GM19467 (cell line): ENCODE measurements at regions not wholly inside any gene's neighbourhood (a gene's known extent, or its start where the extent isn't known, plus 50 kb on each side); places are given as distances from the start of the nearest gene placed in this dataset.
"Not testable (repeated sequence)": the region's sequence is repeated elsewhere in the genome, so short reads cannot be mapped to it uniquely, and the experiment has no call there.

Experiments used
- ATAC-seq: cut with Tn5 transposase; IDR thresholded peaks from one replicate; pipeline ENCODE4 v1.9.1; 2021; ENCODE audit warnings: mild to moderate bottlenecking, moderate library complexity; ENCODE audit not compliant: unreplicated experiment

DNA sequence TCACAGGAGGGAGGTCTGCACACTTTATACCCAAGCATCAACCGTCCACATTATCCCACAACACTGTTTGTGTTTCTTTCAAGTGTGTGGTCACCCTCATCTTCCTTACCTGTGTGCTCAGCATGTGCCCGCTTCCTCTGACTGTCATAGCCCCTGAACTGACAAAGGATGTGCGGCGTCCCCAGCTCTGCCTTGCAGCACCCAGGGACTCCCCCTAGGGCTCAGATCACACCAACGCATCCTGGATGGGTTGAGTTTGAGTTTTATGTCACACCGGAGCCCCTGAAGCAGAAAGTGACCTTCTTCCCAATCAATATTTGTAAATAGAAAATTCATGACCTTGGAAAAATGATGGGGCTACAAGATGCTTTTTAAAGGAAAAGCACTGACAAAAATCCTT lies 770.7 kb upstream of the TMEM132C start:
- no peak for ATAC-seq

DNA sequence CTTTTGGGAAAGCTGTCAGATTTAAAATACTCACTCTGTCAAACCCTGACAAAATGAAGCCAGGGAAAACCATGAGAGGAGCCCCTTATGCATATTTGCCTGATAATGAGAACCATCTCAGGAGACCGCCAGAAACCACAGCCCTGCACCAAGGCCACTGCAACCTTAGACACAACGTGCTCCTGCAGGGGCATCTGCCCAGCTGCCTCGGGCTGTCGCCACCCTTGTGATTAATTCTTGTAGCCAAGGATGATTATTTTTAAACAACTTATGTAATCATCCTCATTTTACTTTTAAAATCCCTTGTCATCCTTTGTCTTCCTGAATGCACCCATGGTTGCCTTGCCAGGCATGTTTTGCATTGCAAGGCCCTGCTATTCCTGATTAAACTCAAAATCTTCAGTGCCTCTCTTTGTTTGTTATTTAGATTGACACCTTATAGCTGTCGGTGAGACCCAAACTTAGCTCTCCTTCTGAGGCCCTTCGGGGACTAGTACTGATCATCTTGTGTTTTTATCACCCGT lies 766.4 kb upstream of the TMEM132C start:
- no peak for ATAC-seq

DNA sequence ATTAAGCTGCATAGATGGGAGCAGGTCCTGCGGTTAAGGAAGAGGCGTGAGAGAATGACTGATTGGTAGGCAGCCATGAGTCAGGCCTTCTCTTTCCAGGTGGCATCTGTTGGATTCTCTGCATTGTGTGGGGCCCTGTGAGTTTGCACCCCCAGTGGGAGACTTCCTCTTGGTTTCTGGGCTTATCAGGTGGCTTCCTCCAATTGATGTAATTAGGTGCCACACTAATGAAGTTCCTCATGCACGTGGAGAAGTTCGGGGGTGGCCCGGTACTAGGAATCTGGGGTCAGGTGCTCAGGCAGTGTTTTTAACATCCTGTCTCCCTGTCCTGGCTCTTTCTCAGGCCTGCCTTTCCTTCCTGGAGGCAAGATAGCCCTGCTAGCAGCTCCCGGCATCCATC lies 765.1 kb upstream of the TMEM132C start:
- no peak for ATAC-seq

DNA sequence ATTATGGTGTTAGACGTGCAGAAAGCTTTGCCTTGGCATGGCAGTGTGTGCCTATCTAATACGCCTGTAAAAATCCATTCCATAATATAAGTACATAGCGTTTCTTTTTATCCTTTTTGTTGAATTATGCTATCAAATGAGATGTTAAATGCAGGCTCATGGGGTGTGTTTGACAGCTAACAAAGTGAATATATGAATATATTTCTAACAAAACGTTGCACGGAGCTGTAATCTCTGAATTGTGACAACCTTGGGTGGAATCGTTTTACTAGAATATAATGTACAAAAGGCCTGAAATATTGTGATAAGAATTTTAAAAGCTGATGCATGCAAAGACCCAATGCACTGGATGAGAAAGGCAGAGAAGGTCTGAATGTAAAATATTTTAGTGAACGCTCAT lies 763.7 kb upstream of the TMEM132C start:
- ATAC-seq, result no peak

DNA sequence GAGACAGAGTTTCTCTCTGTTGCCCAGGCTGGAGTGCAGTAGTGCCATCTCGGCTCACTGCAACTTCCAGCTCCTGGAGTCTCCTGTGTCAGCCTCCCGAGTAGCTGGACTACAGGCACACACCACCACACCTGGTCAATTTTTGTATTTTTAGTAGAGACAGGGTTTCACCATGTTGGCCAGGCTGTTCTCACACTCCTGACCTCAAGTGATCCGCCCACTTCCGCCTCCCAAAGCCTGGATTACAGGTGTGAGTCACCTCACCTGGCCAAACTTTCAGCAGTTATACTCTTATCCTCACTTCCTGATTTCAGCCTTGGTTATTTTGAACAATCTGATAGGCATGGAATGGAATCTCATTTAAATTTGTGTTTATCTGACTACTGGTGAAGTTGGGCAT lies 763.0 kb upstream of the TMEM132C start:
- ATAC-seq, result not testable (repeated sequence)

DNA sequence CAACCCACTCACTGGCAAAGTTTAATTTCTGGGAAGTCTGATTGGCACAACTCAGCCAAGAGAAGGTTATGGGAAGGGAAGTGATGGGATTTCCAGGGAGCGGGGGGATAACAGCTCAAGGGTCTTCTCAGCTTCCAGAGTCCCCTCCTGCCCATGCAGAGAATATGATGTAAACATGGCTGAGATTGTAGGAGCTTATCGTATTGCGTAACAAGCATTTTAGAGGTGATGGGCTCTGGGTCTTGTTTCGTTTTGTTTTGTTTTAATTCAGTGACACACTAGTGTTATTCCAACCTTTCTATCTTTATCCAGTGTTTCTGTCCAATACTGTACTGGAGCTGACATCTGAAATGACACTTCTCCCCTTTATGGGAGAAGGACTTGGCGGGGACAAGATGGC lies 762.1 kb upstream of the TMEM132C start:
- ATAC-seq, result no peak

DNA sequence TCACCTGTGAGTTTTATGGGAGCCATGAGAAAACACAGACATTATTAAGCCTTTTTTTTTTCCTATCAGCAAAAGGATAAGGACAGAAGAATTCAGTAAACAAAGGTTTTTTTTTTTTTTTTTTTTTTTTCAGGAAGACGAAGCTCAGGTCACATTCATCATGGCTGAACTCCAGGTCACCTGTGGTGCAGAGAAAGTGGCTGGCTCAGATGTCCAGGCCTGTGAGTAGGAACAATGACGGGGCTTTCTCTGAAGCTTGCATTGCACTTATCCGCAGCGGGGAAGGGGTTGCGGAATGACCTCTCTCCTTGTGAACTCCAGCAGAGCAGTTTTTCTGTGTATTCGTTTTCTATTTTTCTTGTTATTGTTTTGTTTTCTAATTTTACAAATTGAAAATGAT lies 759.6 kb upstream of the TMEM132C start:
- ATAC-seq, result no peak

DNA sequence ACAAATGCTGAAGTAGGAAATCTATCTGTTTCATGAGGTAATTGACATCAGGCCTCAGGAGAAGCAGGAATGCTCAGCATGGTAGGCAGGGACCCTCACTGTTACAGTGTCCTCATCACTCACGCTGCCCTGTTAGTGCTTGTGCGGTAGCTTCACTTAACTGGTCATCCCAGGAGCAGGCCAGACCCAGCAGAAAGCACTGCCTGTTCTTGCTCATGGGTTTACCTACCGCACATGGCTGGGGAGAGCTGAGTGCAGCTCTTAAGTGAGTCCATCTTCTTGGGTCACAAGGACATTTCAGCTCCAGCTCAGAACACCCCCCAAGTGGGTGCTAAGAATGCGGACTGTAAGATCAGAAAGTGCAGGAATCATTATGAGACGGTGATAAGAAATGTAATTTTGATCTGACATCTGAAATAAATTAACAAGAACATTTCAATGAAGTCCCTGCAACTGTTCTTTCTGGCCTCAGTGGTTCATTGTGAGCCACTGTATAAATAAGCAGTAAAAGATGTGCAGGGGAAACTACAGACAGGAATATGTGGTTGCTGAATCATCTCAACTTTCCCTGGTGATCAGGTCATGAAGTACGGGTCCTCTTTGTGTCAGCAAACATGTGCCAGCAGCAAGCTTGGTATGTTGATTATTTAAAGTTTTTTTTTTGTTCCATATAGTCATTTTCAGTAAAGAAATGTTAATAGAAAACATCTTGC lies 757.7 kb upstream of the TMEM132C start:
- ATAC-seq, result no peak

DNA sequence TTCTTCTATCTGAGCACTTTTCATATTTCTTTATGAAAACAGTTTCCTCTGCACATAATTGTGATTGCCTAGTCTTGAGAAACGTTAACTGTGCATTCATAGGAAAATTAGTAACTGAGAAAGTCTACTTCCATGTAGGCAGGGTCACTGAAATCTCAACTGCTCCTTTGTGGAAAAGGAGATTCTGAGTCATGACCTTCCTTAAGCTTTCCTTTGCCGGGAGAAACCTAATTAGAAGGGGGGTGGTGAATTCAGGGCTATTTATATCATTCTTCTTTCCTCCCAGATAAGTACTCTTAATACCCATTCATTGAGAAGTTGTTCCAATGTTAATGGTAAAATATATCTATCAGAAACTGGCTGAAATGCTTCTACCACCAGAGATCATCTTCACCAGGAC lies 751.0 kb upstream of the TMEM132C start:
- no peak for ATAC-seq

DNA sequence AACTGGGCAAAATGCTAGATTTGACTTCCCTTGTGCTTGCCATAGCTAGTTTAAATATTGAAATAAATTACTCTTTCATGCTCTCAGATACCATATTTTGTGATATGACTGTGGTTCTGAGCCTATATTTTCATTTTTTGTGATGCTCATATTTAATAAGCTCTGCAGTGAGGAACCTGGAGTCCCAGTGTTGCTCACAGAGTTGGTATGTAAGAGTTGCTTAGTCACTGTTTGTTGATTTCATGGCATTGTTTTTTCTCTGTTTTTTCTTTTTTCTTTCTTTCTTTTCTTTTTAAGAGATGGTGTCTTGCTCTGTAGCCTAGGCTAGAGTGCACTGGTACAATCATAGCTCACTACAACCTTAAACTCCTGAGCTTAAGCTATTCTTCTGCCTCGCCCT lies 750.5 kb upstream of the TMEM132C start:
- ATAC-seq, result no peak

DNA sequence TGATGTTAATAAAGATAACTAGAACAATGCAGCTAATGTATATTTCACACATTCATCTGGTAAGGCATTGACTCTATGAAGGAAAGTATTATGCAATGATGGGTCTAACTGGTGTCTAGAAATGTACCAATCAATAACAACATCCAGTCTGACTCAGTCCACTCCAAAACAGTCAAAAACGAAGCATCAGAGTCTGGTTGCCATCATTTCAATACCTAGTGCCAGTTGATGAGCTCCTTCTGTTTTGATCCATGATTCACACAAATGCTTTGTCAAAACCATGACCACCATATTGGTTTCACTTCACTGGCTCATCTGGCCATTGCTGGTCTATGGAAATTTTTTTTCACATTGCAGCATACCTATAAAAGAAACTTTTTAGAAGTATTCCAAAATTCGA lies 747.2 kb upstream of the TMEM132C start:
- no peak for ATAC-seq

DNA sequence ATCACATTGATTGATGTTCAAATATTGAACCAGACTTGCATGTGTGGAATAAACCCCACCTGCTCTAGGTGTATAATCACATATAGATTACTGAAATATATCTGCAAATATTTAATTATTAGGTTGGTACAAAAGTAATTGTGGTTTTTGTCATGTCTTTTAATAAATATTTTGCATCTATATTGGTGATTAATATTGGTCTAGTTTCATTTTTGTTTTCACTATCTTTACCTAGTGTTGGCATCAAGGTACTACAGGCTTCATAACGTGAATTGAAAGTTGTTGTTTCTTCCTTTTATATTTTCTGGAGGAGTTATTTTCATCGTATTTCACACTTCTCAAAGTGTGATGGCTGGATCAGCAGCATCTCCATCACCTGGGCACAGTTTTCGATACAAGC lies 740.0 kb upstream of the TMEM132C start:
- no peak for ATAC-seq

DNA sequence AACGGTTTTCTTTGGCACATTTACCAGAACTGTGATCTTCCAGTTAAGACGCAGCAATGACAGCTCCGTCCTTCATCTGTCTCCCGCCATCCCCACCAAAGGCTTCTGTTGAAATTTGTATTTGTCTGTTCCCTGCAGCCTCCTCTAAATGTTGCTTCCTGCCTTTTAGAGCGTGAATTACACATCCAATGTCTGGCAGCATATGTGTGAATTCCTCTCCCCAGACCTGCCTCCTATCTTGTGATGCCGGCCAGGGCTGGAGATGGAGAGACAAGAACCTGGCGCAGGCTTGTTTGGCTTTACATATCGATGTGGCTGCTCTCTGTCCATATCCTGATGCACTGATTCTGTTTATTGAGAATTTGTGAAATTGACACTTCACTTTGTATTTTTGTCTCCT lies 738.4 kb upstream of the TMEM132C start:
- ATAC-seq, result no peak

DNA sequence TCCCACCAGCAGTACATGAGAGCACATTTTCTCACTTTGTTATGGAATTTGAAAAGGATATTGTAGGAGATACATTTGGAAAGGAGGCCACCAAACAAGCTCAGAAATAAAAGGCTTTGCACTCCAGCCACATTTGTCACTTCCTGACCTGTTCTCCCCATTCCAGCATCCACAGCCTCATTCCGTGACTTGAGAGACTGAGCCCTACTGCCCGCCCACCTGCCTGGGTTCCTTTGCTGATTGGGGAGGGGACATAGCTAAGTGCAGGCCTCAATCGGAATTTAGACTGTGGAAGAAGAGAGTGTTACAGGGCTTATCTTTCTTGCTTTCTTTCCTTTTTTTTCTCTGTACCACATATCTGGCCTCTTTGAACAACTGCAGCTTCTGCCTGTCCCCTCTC lies 735.4 kb upstream of the TMEM132C start:
- ATAC-seq, result no peak

DNA sequence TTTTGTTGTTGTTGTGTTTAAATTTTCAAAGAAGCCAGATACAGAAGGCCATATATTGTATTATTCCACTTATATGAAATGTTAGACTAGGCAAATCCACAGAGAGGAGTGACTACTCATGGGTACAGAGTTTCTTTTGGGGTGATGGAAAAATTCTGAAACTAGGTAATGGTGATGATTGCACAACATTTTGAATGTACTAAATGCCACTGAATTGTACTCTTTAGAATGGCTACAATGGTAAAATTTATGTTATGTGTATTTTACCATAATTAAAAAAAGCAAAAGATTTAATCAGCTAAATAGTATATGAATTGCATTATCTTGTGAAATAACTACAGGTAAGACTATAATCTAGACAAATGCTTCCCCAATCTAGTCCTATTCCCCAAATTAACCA lies 733.6 kb upstream of the TMEM132C start:
- no peak for ATAC-seq

DNA sequence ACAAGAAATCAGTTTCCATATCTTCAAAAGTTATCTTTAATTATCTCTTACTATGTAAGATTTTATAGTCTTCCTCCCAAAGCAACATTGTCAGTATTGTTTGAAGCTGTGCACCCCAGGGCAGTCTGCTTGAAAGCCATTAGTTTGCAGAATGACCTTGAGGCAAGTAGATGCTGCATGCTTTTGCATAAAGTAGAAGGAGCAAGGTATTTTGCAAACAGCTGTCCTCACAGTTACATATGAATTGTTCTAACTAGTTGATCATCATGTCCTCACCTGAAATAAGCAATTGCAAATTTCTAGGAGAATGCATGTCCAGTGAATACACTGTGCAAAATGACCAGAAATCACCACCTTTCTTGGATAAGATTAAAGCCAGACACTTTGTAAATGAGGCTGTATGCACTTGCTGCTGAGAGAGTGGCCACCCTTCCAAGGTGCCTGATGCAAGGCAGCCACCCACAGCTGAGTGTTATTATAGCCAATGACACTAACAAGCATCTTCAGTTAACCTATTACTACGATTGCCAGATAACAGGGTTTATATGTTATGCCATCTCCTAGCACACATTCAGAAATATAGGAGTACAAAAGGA lies 730.0 kb upstream of the TMEM132C start:
- ATAC-seq, result no peak

DNA sequence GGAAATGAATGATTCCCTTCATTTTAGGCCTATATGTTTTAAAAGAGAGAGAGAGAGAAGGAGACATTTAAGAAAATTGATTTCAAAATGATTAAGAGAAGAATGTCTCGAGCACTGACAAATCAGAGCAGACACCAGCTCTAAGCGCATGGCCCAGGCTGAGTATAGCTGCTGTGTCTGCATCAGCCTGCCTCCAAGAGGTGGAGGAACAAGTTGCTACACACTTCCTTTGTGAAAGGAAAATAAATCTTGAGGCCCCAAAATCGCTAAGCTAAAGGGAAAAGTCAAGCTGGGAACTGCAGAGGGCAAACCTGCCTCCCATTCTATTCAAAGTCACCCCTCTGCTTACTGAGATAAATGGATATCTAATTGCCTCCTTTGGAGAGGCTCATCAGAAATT lies 728.7 kb upstream of the TMEM132C start:
- no peak for ATAC-seq

DNA sequence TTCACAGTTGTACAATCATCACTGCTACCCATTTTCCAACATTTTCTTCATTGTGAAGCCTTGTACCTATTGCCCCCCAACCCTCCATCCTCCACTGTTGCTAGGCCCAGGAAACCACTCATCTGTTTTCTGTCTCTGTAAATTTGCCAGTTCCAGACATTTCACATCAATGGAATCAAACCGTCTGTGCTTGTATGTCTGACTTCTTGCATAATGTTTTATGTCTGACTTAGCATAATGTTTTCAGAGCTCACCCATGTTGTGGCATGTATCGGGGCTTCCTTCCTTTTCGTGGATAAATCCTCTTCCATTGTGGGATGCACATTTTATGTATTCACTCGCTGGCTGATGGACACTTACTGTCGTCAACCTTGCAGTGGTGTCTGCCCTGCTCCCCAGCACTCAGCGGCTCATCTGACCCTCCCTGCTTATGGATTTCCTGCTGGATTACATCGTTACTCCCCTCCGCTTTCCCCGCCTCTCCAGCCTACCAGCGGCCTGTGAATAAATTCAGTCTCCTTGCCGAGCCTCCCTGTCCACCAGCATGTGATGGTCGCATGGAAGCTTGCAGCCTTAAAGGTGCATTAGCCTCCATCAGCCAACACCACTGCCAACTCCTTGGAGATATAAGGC lies 727.6 kb upstream of the TMEM132C start:
- ATAC-seq, result no peak

DNA sequence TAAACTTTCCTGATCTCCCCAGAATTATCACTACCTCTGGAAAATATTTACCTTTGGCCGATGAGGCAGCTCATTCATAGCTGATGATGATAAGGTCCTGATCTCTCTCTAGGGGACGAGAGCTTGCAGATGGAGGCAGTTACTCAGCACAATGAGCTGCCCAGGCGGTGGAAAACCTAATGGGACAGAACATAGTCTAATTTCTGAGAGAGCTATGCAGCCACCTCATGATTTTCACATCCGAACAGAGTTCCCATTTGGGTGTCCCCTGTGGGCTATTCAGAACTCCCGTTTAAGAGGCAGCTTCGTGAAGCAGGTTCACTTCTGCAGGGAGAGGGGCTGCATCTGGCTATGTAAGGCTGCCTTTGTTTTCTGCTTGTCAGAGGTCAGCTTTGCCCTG lies 724.6 kb upstream of the TMEM132C start:
- no peak for ATAC-seq

DNA sequence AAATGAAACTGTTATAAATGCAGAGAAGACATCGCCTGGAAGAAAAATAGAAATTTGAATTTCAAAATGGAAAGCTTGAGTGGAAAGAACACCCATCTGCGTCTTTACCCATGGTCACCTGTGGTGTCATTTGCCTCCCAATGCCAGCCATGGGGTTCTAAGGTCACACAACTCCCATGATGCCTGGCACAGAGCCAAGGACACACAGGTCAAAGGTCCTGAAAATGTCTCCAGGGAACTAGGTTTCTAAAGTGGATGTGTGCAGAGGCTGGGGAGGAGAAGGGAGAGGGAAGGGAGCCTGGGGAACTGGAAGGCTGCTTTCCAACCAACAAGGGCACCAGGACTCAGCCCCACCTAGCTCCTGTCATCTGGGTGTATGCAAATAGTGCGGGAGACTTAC lies 724.0 kb upstream of the TMEM132C start:
- no peak for ATAC-seq

DNA sequence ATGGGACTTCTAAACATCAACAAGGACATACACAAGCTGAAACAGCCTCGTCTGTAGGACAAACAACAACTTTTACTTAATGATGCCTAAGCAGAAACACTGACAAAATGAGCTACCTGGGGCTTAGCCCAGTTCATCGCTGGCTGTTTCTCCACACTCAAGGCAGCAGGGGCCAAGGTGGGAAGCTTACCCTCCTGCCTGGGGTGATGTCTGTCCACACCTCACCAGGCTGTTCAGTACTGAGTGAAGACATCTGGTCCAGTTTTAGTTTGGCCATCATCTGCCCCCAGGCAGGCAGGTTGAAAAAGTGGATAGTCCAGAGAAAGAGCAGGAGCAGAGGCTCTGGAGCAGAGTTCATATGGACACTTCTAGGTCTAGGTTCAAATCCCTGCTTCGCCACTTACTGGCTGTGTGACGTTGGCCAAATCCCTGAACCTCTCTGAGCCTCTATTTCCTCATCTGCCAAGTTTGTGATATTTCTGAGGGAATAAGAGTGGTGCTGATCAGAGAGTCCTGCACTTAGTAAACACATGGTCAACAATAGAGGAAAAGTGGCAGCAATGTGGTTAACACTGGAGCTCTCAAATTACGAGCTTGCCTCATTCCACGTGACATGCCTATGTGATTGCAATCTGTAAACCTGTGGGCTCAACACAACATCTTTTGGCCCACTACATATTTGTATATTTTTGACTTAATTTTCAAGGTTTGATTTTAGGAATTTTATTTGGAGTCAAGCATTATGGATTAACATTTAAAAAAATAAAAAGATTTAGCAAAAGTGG lies 720.1 kb upstream of the TMEM132C start:
- no peak for ATAC-seq
